ENCODE measurements at regions not wholly inside any gene's neighbourhood (a gene's known extent, or its start where the extent isn't known, plus 50 kb on each side); places are given as distances from the start of the nearest gene placed in this dataset.

DNA sequence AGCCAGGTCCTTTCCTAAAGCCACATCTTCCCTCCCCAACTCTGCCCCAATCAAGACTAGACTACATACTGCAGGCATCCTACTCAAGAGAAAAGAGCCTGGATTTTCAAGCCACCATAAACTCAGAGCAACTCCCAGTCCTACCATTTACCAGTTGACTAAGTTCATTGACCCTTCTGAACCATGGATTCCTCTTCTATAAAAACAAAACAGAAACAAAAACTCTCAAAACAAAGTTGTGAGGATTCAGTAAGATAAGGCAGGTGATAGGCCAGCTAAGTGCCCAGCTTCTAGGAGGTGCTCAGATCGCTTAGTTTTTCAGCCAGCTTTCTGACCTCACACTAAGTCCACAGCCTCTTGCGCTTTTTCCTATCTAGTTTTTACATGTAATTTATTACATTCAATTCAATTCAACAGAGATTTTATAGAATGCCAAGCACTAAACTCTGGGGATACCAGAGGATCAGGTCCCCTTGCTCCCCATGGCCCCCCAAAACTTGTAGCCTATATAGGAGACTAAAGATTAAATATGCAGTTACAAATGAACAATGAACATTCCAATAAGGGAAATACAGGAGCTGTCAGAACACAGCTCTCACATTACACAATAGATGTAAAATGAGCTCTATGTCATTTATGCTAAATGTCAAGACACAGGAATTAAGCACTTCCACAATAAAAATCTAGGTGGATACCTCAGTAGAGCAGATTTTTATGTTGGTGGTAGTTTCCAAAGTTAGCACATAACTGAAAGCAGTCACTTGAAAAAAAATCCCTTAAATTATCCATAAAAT lies 104.5 kb upstream of the EGLN3 start:
- H3K27me3 ChIP-seq (ENCODE audit: control insufficient read depth in 2 of 2, insufficient read depth in 2 of 2, low read length in 2 of 2) = no peaks in the 10 kb centered on the region
- H4K20me1 ChIP-seq (replicated peaks; ENCODE audit: control insufficient read depth, insufficient read depth, low read length) = no peaks in the 10 kb centered on the region
- DNase-seq (ENCODE audit: extremely low read depth in 1 of 4, low spot score in 3 of 4) = no peak
- ChIA-PET CTCF (ENCODE audit: low intra/inter-chr PET ratio) (no interaction called here), POLR2A (interaction anchor here (0.6 to 0.9 kb wide), 3 partner anchors 10 to 287 kb away, joined by 3 read pairs; no protein-coding TSS in a partner anchor)
- no peak overlapping the region for H3K4me2 ChIP-seq (ENCODE audit: insufficient read depth, low read length)
- TF ChIP-seq CEBPG (CRISPR knock-in tag; IDR thresholded peaks at IDR 0.05) (no peak), CEBPG (tag; conservative IDR thresholded peaks at IDR 0.05 in 1 of 2, IDR thresholded peaks at IDR 0.05 in 1 of 2) (0 out of 4 replicates have a peak, but pooled peaks of 1 of the 2 experiments have one; percentile 23), FOXM1 (IDR thresholded peaks at IDR 0.05; ENCODE audit: low read depth) (no peak), FOXM1 (CRISPR knock-in tag; IDR thresholded peaks at IDR 0.05; ENCODE audit: low read depth) (no peak), CEBPB (tag; IDR thresholded peaks at IDR 0.05) (peak; percentile 51; the same call in 1 of the 2 replicates), SUPT5H (IDR thresholded peaks at IDR 0.05) (no peak), TOE1 (IDR thresholded peaks at IDR 0.05; ENCODE audit: borderline replicate concordance) (no peak), TOE1 (CRISPR knock-in tag; IDR thresholded peaks at IDR 0.05; ENCODE audit: borderline replicate concordance, low read depth) (no peak), ZNF584 (CRISPR knock-in tag; IDR thresholded peaks at IDR 0.05; ENCODE audit: low read depth) (no peak)
- TF ChIP-seq, protein P1, sequence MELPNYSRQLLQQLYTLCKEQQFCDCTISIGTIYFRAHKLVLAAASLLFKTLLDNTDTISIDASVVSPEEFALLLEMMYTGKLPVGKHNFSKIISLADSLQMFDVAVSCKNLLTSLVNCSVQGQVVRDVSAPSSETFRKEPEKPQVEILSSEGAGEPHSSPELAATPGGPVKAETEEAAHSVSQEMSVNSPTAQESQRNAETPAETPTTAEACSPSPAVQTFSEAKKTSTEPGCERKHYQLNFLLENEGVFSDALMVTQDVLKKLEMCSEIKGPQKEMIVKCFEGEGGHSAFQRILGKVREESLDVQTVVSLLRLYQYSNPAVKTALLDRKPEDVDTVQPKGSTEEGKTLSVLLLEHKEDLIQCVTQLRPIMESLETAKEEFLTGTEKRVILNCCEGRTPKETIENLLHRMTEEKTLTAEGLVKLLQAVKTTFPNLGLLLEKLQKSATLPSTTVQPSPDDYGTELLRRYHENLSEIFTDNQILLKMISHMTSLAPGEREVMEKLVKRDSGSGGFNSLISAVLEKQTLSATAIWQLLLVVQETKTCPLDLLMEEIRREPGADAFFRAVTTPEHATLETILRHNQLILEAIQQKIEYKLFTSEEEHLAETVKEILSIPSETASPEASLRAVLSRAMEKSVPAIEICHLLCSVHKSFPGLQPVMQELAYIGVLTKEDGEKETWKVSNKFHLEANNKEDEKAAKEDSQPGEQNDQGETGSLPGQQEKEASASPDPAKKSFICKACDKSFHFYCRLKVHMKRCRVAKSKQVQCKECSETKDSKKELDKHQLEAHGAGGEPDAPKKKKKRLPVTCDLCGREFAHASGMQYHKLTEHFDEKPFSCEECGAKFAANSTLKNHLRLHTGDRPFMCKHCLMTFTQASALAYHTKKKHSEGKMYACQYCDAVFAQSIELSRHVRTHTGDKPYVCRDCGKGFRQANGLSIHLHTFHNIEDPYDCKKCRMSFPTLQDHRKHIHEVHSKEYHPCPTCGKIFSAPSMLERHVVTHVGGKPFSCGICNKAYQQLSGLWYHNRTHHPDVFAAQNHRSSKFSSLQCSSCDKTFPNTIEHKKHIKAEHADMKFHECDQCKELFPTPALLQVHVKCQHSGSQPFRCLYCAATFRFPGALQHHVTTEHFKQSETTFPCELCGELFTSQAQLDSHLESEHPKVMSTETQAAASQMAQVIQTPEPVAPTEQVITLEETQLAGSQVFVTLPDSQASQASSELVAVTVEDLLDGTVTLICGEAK (IDR thresholded peaks at IDR 0.05) = 0 out of 2 replicates have a peak, but pooled peaks have one; percentile 26
- TF ChIP-seq, protein P1 (CRISPR knock-in tag; IDR thresholded peaks at IDR 0.05) = no peak
- in situ Hi-C loops (cut with MboI) (loop anchor here (10.0 kb wide), 1 partner anchor 51 kb away; no protein-coding TSS in a partner anchor), intact Hi-C loops (cut with micrococcal nuclease) (no loop called here)
- FAIRE-seq = no peak
- 31% methylated on average over 2 of the region's 2 CpGs for WGBS (ENCODE audit: insufficient coverage, low coverage, missing lambda C conversion rate)
- H3K9me1 ChIP-seq (ENCODE audit: control insufficient read depth, insufficient read depth, low read length) = no peaks in the 10 kb centered on the region
- H3K4me1 ChIP-seq (replicated peaks in 1 of 2; ENCODE audit: control insufficient read depth in 2 of 2, insufficient read depth in 2 of 2, low read length in 2 of 2) = peaks cover 9 to 31% of the 10 kb centered on the region in 2 experiments; a peak in 4 of 5 replicates
- H3K36me3 ChIP-seq (ENCODE audit: control insufficient read depth, insufficient read depth, low read length) = no peaks in the 10 kb centered on the region
- H3K9ac ChIP-seq (ENCODE audit: insufficient read depth in 1 of 2, low read depth in 2 of 2, low read length in 2 of 2) = no peak overlapping the region
- H3K79me2 ChIP-seq (ENCODE audit: control insufficient read depth, insufficient read depth, low read length) = no peaks in the 10 kb centered on the region
- H3K4me3 ChIP-seq = no peak overlapping the region
- no peaks in the 10 kb centered on the region for H3K9me3 ChIP-seq (replicated peaks; ENCODE audit: control insufficient read depth, insufficient read depth, low read depth, low read length)
- ATAC-seq = no peak
- BruUV-seq (replicated peaks) = no TSS peak
- H2AFZ ChIP-seq (ENCODE audit: low read depth, low read length) = peak overlapping the region; percentile 69; the same call in 1 of the 2 replicates
- no peak overlapping the region for H3K27ac ChIP-seq (ENCODE audit: extremely low read depth, low read depth, low read length)

Measured in K562 (cell line).